CD4-positive, alpha-beta T cell (primary cell): ENCODE measurements at regions not wholly inside any gene's neighbourhood (a gene's known extent, or its start where the extent isn't known, plus 50 kb on each side); places are given as distances from the start of the nearest gene placed in this dataset.

Experiments
- ATAC-seq: fragments of 200-7000 bp; cut with Tn5 transposase; one replicate; pipeline ENCODE4 v1.10.0; 2022; ENCODE audit warnings: mild to moderate bottlenecking; ENCODE audit not compliant: poor library complexity
- CTCF ChIA-PET: fragments of 350-600 bp; sonication (Branson Sonifier 250); formaldehyde crosslinking; loops from one replicate; lab custom pipeline; 2021; ENCODE audit warnings: antibody characterized with exemption, inconsistent platforms; lab: Charles Lee
- POLR2A ChIA-PET: fragments of 350-600 bp; sonication (Branson Sonifier 250); formaldehyde crosslinking; loops from one replicate; lab custom pipeline; 2021; ENCODE audit warnings: antibody characterized with exemption, inconsistent platforms; lab: Charles Lee
- DNase-seq, 14 experiments: peaks; one replicate each; pipeline ENCODE4 v3.0.0-alpha.2; 2013 to 2020; ENCODE audit warnings: mixed read lengths in 2 of 14
- H3K27ac ChIP-seq, 2 donors: one replicate each; pipeline versions ENCODE4 v1.5.1 to v1.7.0; 2013; ENCODE audit warnings: low read length in 2 of 2, low read depth in 1 of 2, mild to moderate bottlenecking in 1 of 2
- H3K27me3 ChIP-seq, 2 experiments: 1 replicate in 1 of 2; 2 replicates in 1 of 2; pipeline versions ENCODE4 v1.6.1 to v1.7.0; 2013; ENCODE audit warnings: low read length in 2 of 2, control low read depth in 1 of 2, mild to moderate bottlenecking in 1 of 2, moderate library complexity in 1 of 2; ENCODE audit not compliant: insufficient read depth in 2 of 2, control insufficient read depth in 1 of 2
- H3K36me3 ChIP-seq: one replicate; pipeline ENCODE4 v1.6.1; 2013; ENCODE audit warnings: low read length, control low read depth; ENCODE audit not compliant: insufficient read depth
- H3K4me1 ChIP-seq: one replicate; pipeline ENCODE4 v1.6.1; 2013; ENCODE audit warnings: low read length, control low read depth; ENCODE audit not compliant: insufficient read depth
- H3K4me3 ChIP-seq: one replicate; pipeline ENCODE4 v1.5.1; 2013; ENCODE audit warnings: mild to moderate bottlenecking, low read length, moderate library complexity
- H3K9me3 ChIP-seq, 2 experiments: 1 replicate in 1 of 2; 2 replicates in 1 of 2; pipeline versions ENCODE4 v1.6.1 to v1.7.0; 2013; ENCODE audit warnings: low read length in 2 of 2, mild to moderate bottlenecking in 2 of 2, control low read depth in 1 of 2, moderate library complexity in 1 of 2; ENCODE audit not compliant: control insufficient read depth in 1 of 2, insufficient read depth in 1 of 2
- H3K27ac Mint-ChIP-seq: one replicate; pipeline ENCODE4 v1.8.0; 2020; ENCODE audit warnings: mixed read lengths
- H3K27me3 Mint-ChIP-seq: one replicate; pipeline ENCODE4 v1.8.0; 2021; ENCODE audit warnings: mixed read lengths
- H3K36me3 Mint-ChIP-seq: one replicate; pipeline ENCODE4 v1.8.0; 2021; ENCODE audit warnings: low read depth, mixed read lengths
- H3K4me1 Mint-ChIP-seq: one replicate; pipeline ENCODE4 v1.8.0; 2021; ENCODE audit warnings: low read depth, mixed read lengths
- H3K4me3 Mint-ChIP-seq: one replicate; pipeline ENCODE4 v1.8.0; 2020; ENCODE audit warnings: mild to moderate bottlenecking, mixed read lengths
- H3K9me3 Mint-ChIP-seq: one replicate; pipeline ENCODE4 v1.8.0; 2020; ENCODE audit warnings: mixed read lengths
- intact Hi-C, 2 experiments: fragments of 100-400 bp; cut with DNase I in 1 of 2; cut with micrococcal nuclease in 1 of 2; formaldehyde crosslinking; loops; one replicate each; pipeline versions ENCODE4 v1.15.1 to v1.9.0; 2023 to 2025; cut with DNase I, micrococcal nuclease
- TF ChIP-seq, protein P1 (sequence below): fragments of 200-600 bp; IDR thresholded peaks from one replicate; pipeline ENCODE4 v1.8.0; 2022; ENCODE audit warnings: antibody characterized with exemption, mild to moderate bottlenecking

DNA sequence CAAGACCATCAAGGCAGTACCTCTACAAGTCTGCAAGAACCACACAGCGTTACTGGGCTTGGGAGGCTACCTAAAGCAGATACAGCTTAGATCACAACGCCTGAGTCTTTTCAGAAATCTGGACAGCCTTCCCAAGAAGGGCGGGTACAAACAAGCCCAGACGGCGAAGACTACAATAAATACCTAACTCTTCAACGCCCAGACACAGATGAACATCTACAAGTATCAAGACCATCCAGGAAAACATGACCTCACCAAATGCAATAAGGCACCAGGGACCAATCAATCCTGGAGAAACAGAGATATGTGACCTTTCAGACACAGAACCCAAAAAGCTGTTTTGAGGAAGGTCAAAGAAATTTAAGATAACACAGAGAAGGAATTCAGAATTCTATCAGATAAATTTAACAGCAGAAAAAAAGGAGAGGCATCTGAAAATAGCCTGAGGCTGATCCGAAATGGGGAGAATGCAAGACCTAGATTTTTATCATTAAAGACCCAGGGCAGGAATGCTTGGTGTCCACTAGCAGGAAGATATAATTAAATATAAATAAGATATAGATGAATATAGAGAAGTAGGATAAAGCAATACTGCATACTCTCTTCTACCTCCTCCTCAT is 131.7 kb upstream of the COL21A1 start:
- no peaks in the 10 kb centered on the region for H3K27me3 ChIP-seq
- POLR2A ChIA-PET: no interaction called here
- H3K27ac ChIP-seq: no peak overlapping the region
- no peaks in the 10 kb centered on the region for H3K9me3 ChIP-seq
- no peak overlapping the region for H3K4me3 Mint-ChIP-seq
- TF ChIP-seq, protein P1, sequence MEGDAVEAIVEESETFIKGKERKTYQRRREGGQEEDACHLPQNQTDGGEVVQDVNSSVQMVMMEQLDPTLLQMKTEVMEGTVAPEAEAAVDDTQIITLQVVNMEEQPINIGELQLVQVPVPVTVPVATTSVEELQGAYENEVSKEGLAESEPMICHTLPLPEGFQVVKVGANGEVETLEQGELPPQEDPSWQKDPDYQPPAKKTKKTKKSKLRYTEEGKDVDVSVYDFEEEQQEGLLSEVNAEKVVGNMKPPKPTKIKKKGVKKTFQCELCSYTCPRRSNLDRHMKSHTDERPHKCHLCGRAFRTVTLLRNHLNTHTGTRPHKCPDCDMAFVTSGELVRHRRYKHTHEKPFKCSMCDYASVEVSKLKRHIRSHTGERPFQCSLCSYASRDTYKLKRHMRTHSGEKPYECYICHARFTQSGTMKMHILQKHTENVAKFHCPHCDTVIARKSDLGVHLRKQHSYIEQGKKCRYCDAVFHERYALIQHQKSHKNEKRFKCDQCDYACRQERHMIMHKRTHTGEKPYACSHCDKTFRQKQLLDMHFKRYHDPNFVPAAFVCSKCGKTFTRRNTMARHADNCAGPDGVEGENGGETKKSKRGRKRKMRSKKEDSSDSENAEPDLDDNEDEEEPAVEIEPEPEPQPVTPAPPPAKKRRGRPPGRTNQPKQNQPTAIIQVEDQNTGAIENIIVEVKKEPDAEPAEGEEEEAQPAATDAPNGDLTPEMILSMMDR: no peak
- no peak for DNase-seq
- CTCF ChIA-PET: no interaction called here
- H3K4me1 Mint-ChIP-seq: no peaks in the 10 kb centered on the region
- intact Hi-C loops: no loop called here
- H3K36me3 Mint-ChIP-seq: no peaks in the 10 kb centered on the region
- no peaks in the 10 kb centered on the region for H3K36me3 ChIP-seq
- no peak overlapping the region for H3K4me3 ChIP-seq
- no peaks in the 10 kb centered on the region for H3K4me1 ChIP-seq
- no peaks in the 10 kb centered on the region for H3K9me3 Mint-ChIP-seq
- no peak for ATAC-seq
- no peaks in the 10 kb centered on the region for H3K27me3 Mint-ChIP-seq
- no peak overlapping the region for H3K27ac Mint-ChIP-seq

DNA sequence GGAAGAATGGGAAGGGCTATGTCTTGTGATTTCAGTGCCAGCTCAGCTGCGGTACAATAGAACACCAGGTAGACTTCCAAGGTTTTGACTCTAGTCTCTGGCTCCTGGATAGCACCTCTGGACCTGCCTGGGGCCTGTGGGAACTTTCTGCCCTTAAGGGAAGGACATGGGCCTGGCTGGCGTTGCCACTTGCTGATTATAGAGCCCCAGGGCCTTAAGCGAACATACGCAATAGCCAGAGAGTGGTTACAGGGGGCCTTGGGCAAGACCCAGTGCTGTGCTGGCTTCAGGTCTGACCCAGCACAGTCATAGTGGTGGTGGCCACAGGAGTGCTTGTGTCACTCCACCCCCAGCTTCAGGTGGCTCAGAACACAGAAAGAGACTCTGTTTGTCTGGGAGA is 131.1 kb upstream of the COL21A1 start:
- ATAC-seq: no peak
- DNase-seq: no peak
- Histone ChIP-seq H3K27me3 (no peaks in the 10 kb centered on the region), H3K9me3 (no peaks in the 10 kb centered on the region), H3K4me3 (no peak overlapping the region), H3K27ac (no peak overlapping the region), H3K36me3 (no peaks in the 10 kb centered on the region), H3K4me1 (no peaks in the 10 kb centered on the region)
- Mint-ChIP-seq H3K27ac (no peak overlapping the region), H3K27me3 (no peaks in the 10 kb centered on the region), H3K36me3 (no peaks in the 10 kb centered on the region), H3K4me3 (no peak overlapping the region), H3K9me3 (no peaks in the 10 kb centered on the region), H3K4me1 (no peaks in the 10 kb centered on the region)
- intact Hi-C loops: no loop called here
- ChIA-PET POLR2A (no interaction called here), CTCF (no interaction called here)
- TF ChIP-seq, protein P1: no peak

DNA sequence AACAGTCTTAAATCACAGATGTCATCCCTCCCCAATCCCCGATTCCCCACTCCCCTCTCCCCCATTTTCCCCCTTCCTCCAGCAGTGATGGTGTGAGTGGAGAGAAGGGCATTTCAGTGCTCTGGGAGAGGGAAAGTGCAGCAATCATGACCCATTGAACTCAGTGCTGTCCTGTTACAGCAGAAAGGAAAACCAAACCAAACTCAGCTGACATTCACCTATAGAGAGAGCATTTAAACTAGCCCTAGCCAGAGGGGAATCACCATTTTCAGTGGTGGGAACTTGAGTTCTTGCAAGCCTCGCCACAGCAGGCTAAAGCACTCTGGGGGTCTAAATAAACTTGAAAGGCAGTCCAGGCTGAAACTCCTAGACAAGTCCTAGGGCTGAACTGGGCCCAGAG is 129.9 kb upstream of the COL21A1 start:
- Mint-ChIP-seq H3K4me1 (no peaks in the 10 kb centered on the region), H3K9me3 (no peaks in the 10 kb centered on the region), H3K4me3 (no peak overlapping the region), H3K27ac (no peak overlapping the region), H3K36me3 (no peaks in the 10 kb centered on the region), H3K27me3 (no peaks in the 10 kb centered on the region)
- TF ChIP-seq, protein P1: no peak
- no peak overlapping the region for H3K27ac ChIP-seq
- CTCF ChIA-PET: no interaction called here
- H3K4me1 ChIP-seq: no peaks in the 10 kb centered on the region
- intact Hi-C loops: no loop called here
- no peak for DNase-seq
- H3K9me3 ChIP-seq: no peaks in the 10 kb centered on the region
- no peaks in the 10 kb centered on the region for H3K36me3 ChIP-seq
- ATAC-seq: no peak
- POLR2A ChIA-PET: no interaction called here
- H3K27me3 ChIP-seq: no peaks in the 10 kb centered on the region
- no peak overlapping the region for H3K4me3 ChIP-seq
